Neural progenitor cell (in vitro differentiated cells): ENCODE measurements at regions not wholly inside any gene's neighbourhood (a gene's known extent, or its start where the extent isn't known, plus 50 kb on each side); places are given as distances from the start of the nearest gene placed in this dataset.

Source experiments
- DNase-seq: peaks from one replicate; pipeline ENCODE4 v3.0.0-alpha.2; 2016; ENCODE audit warnings: low spot score
- H2AFZ ChIP-seq: fragments of 200-600 bp; sonication (generic); replicated peaks from 2 replicates; pipeline ENCODE4 v1.6.1; 2016; ENCODE audit warnings: antibody characterized with exemption
- H3F3A ChIP-seq: fragments of 200-600 bp; sonication (generic); 2 replicates; pipeline ENCODE4 v1.6.1; 2016; ENCODE audit warnings: antibody characterized with exemption, low read depth
- H3K27ac ChIP-seq: fragments of 200-600 bp; sonication (generic); 2 replicates; pipeline ENCODE4 v1.5.1; 2016; ENCODE audit warnings: mild to moderate bottlenecking
- H3K27me3 ChIP-seq: fragments of 200-600 bp; sonication (generic); 2 replicates; pipeline ENCODE4 v1.6.1; 2016; ENCODE audit warnings: mild to moderate bottlenecking, moderate library complexity
- H3K36me3 ChIP-seq: fragments of 200-600 bp; sonication (generic); 2 replicates; pipeline ENCODE4 v1.5.1; 2016
- H3K4me1 ChIP-seq: fragments of 200-600 bp; sonication (generic); 2 replicates; pipeline ENCODE4 v1.6.1; 2016; ENCODE audit warnings: mixed run types
- H3K4me2 ChIP-seq: fragments of 200-600 bp; sonication (generic); 2 replicates; pipeline ENCODE4 v1.6.1; 2016
- H3K4me3 ChIP-seq: fragments of 200-600 bp; sonication (generic); 2 replicates; pipeline ENCODE4 v1.5.1; 2016
- H3K79me2 ChIP-seq: fragments of 200-600 bp; sonication (generic); 2 replicates; pipeline ENCODE4 v1.6.1; 2016; ENCODE audit warnings: low read depth
- H3K9ac ChIP-seq: fragments of 200-600 bp; sonication (generic); 2 replicates; pipeline ENCODE4 v1.6.1; 2016
- H3K9me3 ChIP-seq: fragments of 200-600 bp; sonication (generic); 2 replicates; pipeline ENCODE4 v1.5.1; 2016; ENCODE audit warnings: low read depth
- H4K20me1 ChIP-seq: fragments of 200-600 bp; sonication (generic); 2 replicates; pipeline ENCODE4 v1.6.1; 2016; ENCODE audit warnings: low read depth
- H3K27ac Mint-ChIP-seq: 3 replicates; pipeline ENCODE4 v1.8.0; 2021; ENCODE audit warnings: mixed read lengths
- H3K27me3 Mint-ChIP-seq: 2 replicates; pipeline ENCODE4 v1.8.0; 2022; ENCODE audit warnings: low read depth, mild to moderate bottlenecking, inconsistent platforms, moderate library complexity, mixed read lengths; ENCODE audit not compliant: insufficient read depth
- H3K36me3 Mint-ChIP-seq: 3 replicates; pipeline ENCODE4 v1.8.0; 2021; ENCODE audit warnings: mixed read lengths
- H3K4me1 Mint-ChIP-seq: 3 replicates; pipeline ENCODE4 v1.8.0; 2021; ENCODE audit warnings: mixed read lengths
- H3K4me3 Mint-ChIP-seq: 3 replicates; pipeline ENCODE4 v1.8.0; 2021; ENCODE audit warnings: mild to moderate bottlenecking, moderate library complexity, mixed read lengths
- H3K9me3 Mint-ChIP-seq: 3 replicates; pipeline ENCODE4 v1.8.0; 2020; ENCODE audit warnings: mixed read lengths
- EZH2 ChIP-seq: fragments of 200-600 bp; sonication (generic); IDR thresholded peaks from 2 replicates; pipeline ENCODE4 v1.6.1; 2017; ENCODE audit warnings: antibody characterized with exemption, mild to moderate bottlenecking, moderate library complexity
- EZH2phosphoT487 ChIP-seq: fragments of 200-600 bp; sonication (generic); IDR thresholded peaks from 2 replicates; pipeline ENCODE4 v1.6.1; 2017; ENCODE audit warnings: antibody characterized with exemption
- TF ChIP-seq, protein P1 (sequence below): fragments of 200-600 bp; sonication (generic); IDR thresholded peaks from 2 replicates; pipeline ENCODE4 v1.5.1; 2017; ENCODE audit warnings: antibody characterized with exemption, mild to moderate bottlenecking

- H3F3A ChIP-seq = no peaks in the 10 kb centered on the region
- Mint-ChIP-seq H3K4me3 (no peak overlapping the region), H3K4me1 (no peaks in the 10 kb centered on the region), H3K9me3 (peaks cover 5% of the 10 kb centered on the region), H3K27me3 (peaks cover 4% of the 10 kb centered on the region), H3K36me3 (peaks cover 3% of the 10 kb centered on the region), H3K27ac (no peak overlapping the region)
- H3K4me3 ChIP-seq = no peak overlapping the region
- no peak overlapping the region for H3K9ac ChIP-seq
- no peak overlapping the region for H3K27ac ChIP-seq
- peak overlapping the region; percentile 16 for H3K4me2 ChIP-seq
- H3K36me3 ChIP-seq = peaks cover 4% of the 10 kb centered on the region
- no peaks in the 10 kb centered on the region for H3K27me3 ChIP-seq
- H3K9me3 ChIP-seq = peaks cover 12% of the 10 kb centered on the region
- no peaks in the 10 kb centered on the region for H3K79me2 ChIP-seq
- TF ChIP-seq, protein P1, sequence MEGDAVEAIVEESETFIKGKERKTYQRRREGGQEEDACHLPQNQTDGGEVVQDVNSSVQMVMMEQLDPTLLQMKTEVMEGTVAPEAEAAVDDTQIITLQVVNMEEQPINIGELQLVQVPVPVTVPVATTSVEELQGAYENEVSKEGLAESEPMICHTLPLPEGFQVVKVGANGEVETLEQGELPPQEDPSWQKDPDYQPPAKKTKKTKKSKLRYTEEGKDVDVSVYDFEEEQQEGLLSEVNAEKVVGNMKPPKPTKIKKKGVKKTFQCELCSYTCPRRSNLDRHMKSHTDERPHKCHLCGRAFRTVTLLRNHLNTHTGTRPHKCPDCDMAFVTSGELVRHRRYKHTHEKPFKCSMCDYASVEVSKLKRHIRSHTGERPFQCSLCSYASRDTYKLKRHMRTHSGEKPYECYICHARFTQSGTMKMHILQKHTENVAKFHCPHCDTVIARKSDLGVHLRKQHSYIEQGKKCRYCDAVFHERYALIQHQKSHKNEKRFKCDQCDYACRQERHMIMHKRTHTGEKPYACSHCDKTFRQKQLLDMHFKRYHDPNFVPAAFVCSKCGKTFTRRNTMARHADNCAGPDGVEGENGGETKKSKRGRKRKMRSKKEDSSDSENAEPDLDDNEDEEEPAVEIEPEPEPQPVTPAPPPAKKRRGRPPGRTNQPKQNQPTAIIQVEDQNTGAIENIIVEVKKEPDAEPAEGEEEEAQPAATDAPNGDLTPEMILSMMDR = no peak
- TF ChIP-seq EZH2phosphoT487 = no peak
- no peak for TF ChIP-seq EZH2
- peaks cover 12% of the 10 kb centered on the region for H3K4me1 ChIP-seq
- H4K20me1 ChIP-seq = no peaks in the 10 kb centered on the region
- DNase-seq = no peak
- no peak overlapping the region for H2AFZ ChIP-seq
These were observed 106.3 kb downstream of the GLRX3 start for GRCh38 chr10:130242513-130242912.

- H3K79me2 ChIP-seq = no peaks in the 10 kb centered on the region
- Mint-ChIP-seq H3K27me3 (peaks cover 4% of the 10 kb centered on the region), H3K27ac (no peak overlapping the region), H3K36me3 (peaks cover 3% of the 10 kb centered on the region), H3K4me1 (no peaks in the 10 kb centered on the region), H3K4me3 (no peak overlapping the region), H3K9me3 (peaks cover 5% of the 10 kb centered on the region)
- H3K4me1 ChIP-seq = peaks cover 12% of the 10 kb centered on the region
- no peaks in the 10 kb centered on the region for H3K27me3 ChIP-seq
- no peak overlapping the region for H2AFZ ChIP-seq
- no peaks in the 10 kb centered on the region for H4K20me1 ChIP-seq
- no peak overlapping the region for H3K27ac ChIP-seq
- H3K9me3 ChIP-seq = peaks cover 12% of the 10 kb centered on the region
- no peak overlapping the region for H3K9ac ChIP-seq
- no peak for TF ChIP-seq EZH2
- TF ChIP-seq, protein P1 = no peak
- no peak for TF ChIP-seq EZH2phosphoT487
- H3K4me2 ChIP-seq = no peak overlapping the region
- DNase-seq = no peak
- H3K4me3 ChIP-seq = no peak overlapping the region
- no peaks in the 10 kb centered on the region for H3F3A ChIP-seq
- H3K36me3 ChIP-seq = peaks cover 4% of the 10 kb centered on the region
These were observed 106.8 kb downstream of the GLRX3 start for GRCh38 chr10:130243015-130243414.

DNA sequence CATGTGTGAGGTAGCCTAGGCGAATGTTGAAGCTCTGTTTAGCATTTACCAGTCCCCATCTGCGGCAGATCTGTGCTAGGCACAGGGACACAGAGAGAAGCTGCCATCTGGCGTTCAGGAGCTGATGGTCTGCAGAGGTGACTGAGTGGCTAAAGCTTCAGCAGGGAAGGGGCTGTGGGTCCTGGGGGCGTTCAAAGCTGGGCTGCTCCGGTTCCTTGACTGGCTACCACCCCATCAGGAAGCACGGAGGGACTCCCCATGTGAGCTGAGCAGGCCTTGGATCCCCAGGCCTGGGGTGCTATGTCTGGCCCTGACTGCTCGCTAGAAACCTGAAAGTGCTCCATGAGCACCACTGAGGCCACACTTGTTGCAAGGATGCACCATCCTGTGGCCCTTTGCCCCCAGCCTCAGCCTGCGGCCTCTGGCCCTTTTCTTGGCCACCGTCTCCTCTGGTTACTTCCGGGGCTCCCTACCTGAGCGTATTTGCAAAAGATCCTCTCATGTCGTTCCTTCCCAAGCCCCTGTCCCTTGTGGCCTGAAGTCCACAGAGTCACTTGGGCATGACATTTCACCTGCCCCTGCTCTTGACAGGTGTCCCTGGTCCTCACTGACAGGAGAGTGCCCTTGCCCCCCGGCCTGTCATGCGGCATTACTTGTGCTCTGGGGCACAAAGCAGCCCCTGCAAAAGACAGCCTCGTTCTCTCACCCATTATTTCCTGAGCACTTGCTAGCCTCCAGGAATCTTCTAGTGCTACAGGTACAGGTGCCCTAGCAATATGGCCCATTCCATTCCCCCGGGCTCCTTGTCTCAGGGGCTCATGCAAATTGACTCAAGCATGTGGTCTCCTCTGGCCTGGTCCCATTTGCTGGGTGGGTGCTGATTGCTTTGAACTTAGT, 108.1 kb downstream of the GLRX3 start:
- Histone ChIP-seq H3K79me2 (no peaks in the 10 kb centered on the region), H3K36me3 (peaks cover 4% of the 10 kb centered on the region), H2AFZ (no peak overlapping the region), H3K9me3 (peaks cover 9% of the 10 kb centered on the region), H3K4me2 (no peak overlapping the region), H3K9ac (no peak overlapping the region), H3K4me3 (no peak overlapping the region), H4K20me1 (no peaks in the 10 kb centered on the region), H3K27me3 (no peaks in the 10 kb centered on the region), H3K27ac (no peak overlapping the region), H3K4me1 (peaks cover 12% of the 10 kb centered on the region), H3F3A (no peaks in the 10 kb centered on the region)
- DNase-seq = no peak
- TF ChIP-seq, protein P1 = no peak
- TF ChIP-seq EZH2 = no peak
- no peak for TF ChIP-seq EZH2phosphoT487
- H3K4me3 Mint-ChIP-seq = no peak overlapping the region
- peaks cover 5% of the 10 kb centered on the region for H3K9me3 Mint-ChIP-seq
- H3K27me3 Mint-ChIP-seq = peaks cover 4% of the 10 kb centered on the region
- H3K27ac Mint-ChIP-seq = no peak overlapping the region
- peaks cover 3% of the 10 kb centered on the region for H3K36me3 Mint-ChIP-seq
- no peaks in the 10 kb centered on the region for H3K4me1 Mint-ChIP-seq
